Neural progenitor cell (in vitro differentiated cells): ENCODE measurements at regions not wholly inside any gene's neighbourhood (a gene's known extent, or its start where the extent isn't known, plus 50 kb on each side); places are given as distances from the start of the nearest gene placed in this dataset.

ENCODE experiments used
- DNase-seq: peaks from one replicate; pipeline ENCODE4 v3.0.0-alpha.2; 2016; ENCODE audit warnings: low spot score
- H2AFZ ChIP-seq: fragments of 200-600 bp; sonication (generic); replicated peaks from 2 replicates; pipeline ENCODE4 v1.6.1; 2016; ENCODE audit warnings: antibody characterized with exemption
- H3F3A ChIP-seq: fragments of 200-600 bp; sonication (generic); 2 replicates; pipeline ENCODE4 v1.6.1; 2016; ENCODE audit warnings: antibody characterized with exemption, low read depth
- H3K27ac ChIP-seq: fragments of 200-600 bp; sonication (generic); 2 replicates; pipeline ENCODE4 v1.5.1; 2016; ENCODE audit warnings: mild to moderate bottlenecking
- H3K27me3 ChIP-seq: fragments of 200-600 bp; sonication (generic); 2 replicates; pipeline ENCODE4 v1.6.1; 2016; ENCODE audit warnings: mild to moderate bottlenecking, moderate library complexity
- H3K36me3 ChIP-seq: fragments of 200-600 bp; sonication (generic); 2 replicates; pipeline ENCODE4 v1.5.1; 2016
- H3K4me1 ChIP-seq: fragments of 200-600 bp; sonication (generic); 2 replicates; pipeline ENCODE4 v1.6.1; 2016; ENCODE audit warnings: mixed run types
- H3K4me2 ChIP-seq: fragments of 200-600 bp; sonication (generic); 2 replicates; pipeline ENCODE4 v1.6.1; 2016
- H3K4me3 ChIP-seq: fragments of 200-600 bp; sonication (generic); 2 replicates; pipeline ENCODE4 v1.5.1; 2016
- H3K79me2 ChIP-seq: fragments of 200-600 bp; sonication (generic); 2 replicates; pipeline ENCODE4 v1.6.1; 2016; ENCODE audit warnings: low read depth
- H3K9ac ChIP-seq: fragments of 200-600 bp; sonication (generic); 2 replicates; pipeline ENCODE4 v1.6.1; 2016
- H3K9me3 ChIP-seq: fragments of 200-600 bp; sonication (generic); 2 replicates; pipeline ENCODE4 v1.5.1; 2016; ENCODE audit warnings: low read depth
- H4K20me1 ChIP-seq: fragments of 200-600 bp; sonication (generic); 2 replicates; pipeline ENCODE4 v1.6.1; 2016; ENCODE audit warnings: low read depth
- H3K27ac Mint-ChIP-seq: 3 replicates; pipeline ENCODE4 v1.8.0; 2021; ENCODE audit warnings: mixed read lengths
- H3K27me3 Mint-ChIP-seq: 2 replicates; pipeline ENCODE4 v1.8.0; 2022; ENCODE audit warnings: low read depth, mild to moderate bottlenecking, inconsistent platforms, moderate library complexity, mixed read lengths; ENCODE audit not compliant: insufficient read depth
- H3K36me3 Mint-ChIP-seq: 3 replicates; pipeline ENCODE4 v1.8.0; 2021; ENCODE audit warnings: mixed read lengths
- H3K4me1 Mint-ChIP-seq: 3 replicates; pipeline ENCODE4 v1.8.0; 2021; ENCODE audit warnings: mixed read lengths
- H3K4me3 Mint-ChIP-seq: 3 replicates; pipeline ENCODE4 v1.8.0; 2021; ENCODE audit warnings: mild to moderate bottlenecking, moderate library complexity, mixed read lengths
- H3K9me3 Mint-ChIP-seq: 3 replicates; pipeline ENCODE4 v1.8.0; 2020; ENCODE audit warnings: mixed read lengths
- CTCF ChIP-seq: fragments of 200-600 bp; sonication (generic); IDR thresholded peaks from 2 replicates; pipeline ENCODE4 v1.5.1; 2017; ENCODE audit warnings: antibody characterized with exemption, mild to moderate bottlenecking
- EZH2 ChIP-seq: fragments of 200-600 bp; sonication (generic); IDR thresholded peaks from 2 replicates; pipeline ENCODE4 v1.6.1; 2017; ENCODE audit warnings: antibody characterized with exemption, mild to moderate bottlenecking, moderate library complexity
- EZH2phosphoT487 ChIP-seq: fragments of 200-600 bp; sonication (generic); IDR thresholded peaks from 2 replicates; pipeline ENCODE4 v1.6.1; 2017; ENCODE audit warnings: antibody characterized with exemption

- no peaks in the 10 kb centered on the region for H4K20me1 ChIP-seq
- no peak overlapping the region for H2AFZ ChIP-seq
- no peaks in the 10 kb centered on the region for H3K27me3 ChIP-seq
- Mint-ChIP-seq H3K9me3 (no peaks in the 10 kb centered on the region), H3K27me3 (no peaks in the 10 kb centered on the region), H3K36me3 (no peaks in the 10 kb centered on the region), H3K4me1 (no peaks in the 10 kb centered on the region), H3K4me3 (no peak overlapping the region), H3K27ac (no peak overlapping the region)
- no peak overlapping the region for H3K4me3 ChIP-seq
- no peaks in the 10 kb centered on the region for H3K9me3 ChIP-seq
- no peak overlapping the region for H3K9ac ChIP-seq
- H3K27ac ChIP-seq, result no peak overlapping the region
- H3K4me2 ChIP-seq, result no peak overlapping the region
- no peaks in the 10 kb centered on the region for H3F3A ChIP-seq
- H3K4me1 ChIP-seq, result no peaks in the 10 kb centered on the region
- no peaks in the 10 kb centered on the region for H3K36me3 ChIP-seq
- DNase-seq, result no peak
- TF ChIP-seq EZH2 (no peak), CTCF (no peak), EZH2phosphoT487 (no peak)
- no peaks in the 10 kb centered on the region for H3K79me2 ChIP-seq
Measured at GRCh38 chr21:16751695-16752474, 761.0 kb upstream of the CXADR start.

GRCh38 chr21:16752475-16752857 is 760.4 kb upstream of the CXADR start:
- no peak overlapping the region for H3K4me3 ChIP-seq

GRCh38 chr21:16755061-16755460 is 757.8 kb upstream of the CXADR start:
- Histone ChIP-seq H3K9me3 (no peaks in the 10 kb centered on the region), H3K79me2 (no peaks in the 10 kb centered on the region), H3K9ac (no peak overlapping the region), H2AFZ (no peak overlapping the region), H3F3A (no peaks in the 10 kb centered on the region), H3K4me3 (no peak overlapping the region), H3K27ac (no peak overlapping the region), H3K36me3 (no peaks in the 10 kb centered on the region), H3K27me3 (no peaks in the 10 kb centered on the region), H3K4me1 (no peaks in the 10 kb centered on the region), H4K20me1 (no peaks in the 10 kb centered on the region), H3K4me2 (no peak overlapping the region)
- no peaks in the 10 kb centered on the region for H3K27me3 Mint-ChIP-seq
- no peaks in the 10 kb centered on the region for H3K36me3 Mint-ChIP-seq
- H3K4me3 Mint-ChIP-seq, result no peak overlapping the region
- TF ChIP-seq EZH2, result no peak
- TF ChIP-seq EZH2phosphoT487, result no peak
- TF ChIP-seq CTCF, result no peak
- H3K4me1 Mint-ChIP-seq, result no peaks in the 10 kb centered on the region
- DNase-seq, result no peak
- no peak overlapping the region for H3K27ac Mint-ChIP-seq
- H3K9me3 Mint-ChIP-seq, result no peaks in the 10 kb centered on the region

More at GRCh38 chr21:16752475-16752857, 760.4 kb upstream of the CXADR start:
- H3K9ac ChIP-seq, result no peak overlapping the region
- H2AFZ ChIP-seq, result no peak overlapping the region
- no peak overlapping the region for H3K27ac ChIP-seq
- Mint-ChIP-seq H3K4me1 (no peaks in the 10 kb centered on the region), H3K36me3 (no peaks in the 10 kb centered on the region), H3K4me3 (no peak overlapping the region), H3K27me3 (no peaks in the 10 kb centered on the region), H3K27ac (no peak overlapping the region), H3K9me3 (no peaks in the 10 kb centered on the region)
- no peaks in the 10 kb centered on the region for H4K20me1 ChIP-seq
- TF ChIP-seq CTCF, result no peak
- no peak for TF ChIP-seq EZH2phosphoT487
- no peak for TF ChIP-seq EZH2
- H3K4me1 ChIP-seq, result no peaks in the 10 kb centered on the region
- H3K27me3 ChIP-seq, result no peaks in the 10 kb centered on the region
- H3K9me3 ChIP-seq, result no peaks in the 10 kb centered on the region
- H3K36me3 ChIP-seq, result no peaks in the 10 kb centered on the region
- H3K4me2 ChIP-seq, result no peak overlapping the region
- no peak for DNase-seq
- no peaks in the 10 kb centered on the region for H3F3A ChIP-seq
- no peaks in the 10 kb centered on the region for H3K79me2 ChIP-seq
